Panc1 (cell line): ENCODE measurements at regions not wholly inside any gene's neighbourhood (a gene's known extent, or its start where the extent isn't known, plus 50 kb on each side); places are given as distances from the start of the nearest gene placed in this dataset.

Experiments used
- ATAC-seq: fragments of 200-7000 bp; cut with Tn5 transposase; 2 replicates; pipeline ENCODE4 v1.9.1; 2020; ENCODE audit warnings: mild to moderate bottlenecking, moderate library complexity
- BruUV-seq: library from RNA; stranded (reverse); fragments of 400-500 nt; replicated peaks from 2 replicates; lab custom pipeline; 2021; lab: Mats Ljungman, UMichigan
- CTCF ChIA-PET: fragments of 300-600 bp; sonication (Branson Sonifier 250); formaldehyde crosslinking; loops from one replicate; lab custom pipeline; 2022; ENCODE audit warnings: antibody characterized with exemption; lab: Charles Lee
- POLR2A ChIA-PET: fragments of 300-600 bp; sonication (Branson Sonifier 250); formaldehyde crosslinking; loops from one replicate; lab custom pipeline; 2022; ENCODE audit warnings: antibody characterized with exemption; lab: Charles Lee
- DNase-seq: peaks from one replicate; pipeline ENCODE4 v3.0.0-alpha.2; 2010; ENCODE audit warnings: low read depth, low spot score
- H3K27ac ChIP-seq: 2 replicates; pipeline ENCODE4 v1.5.1; 2011; ENCODE audit warnings: mild to moderate bottlenecking, low read length, inconsistent platforms
- H3K27me3 ChIP-seq: fragments of 200-500 bp; sonication (Bioruptor generic); 2 replicates; pipeline ENCODE4 v1.6.0; 2014; ENCODE audit warnings: low read length, inconsistent platforms; ENCODE audit not compliant: control insufficient read depth, insufficient read depth
- H3K36me3 ChIP-seq: fragments of 200-500 bp; sonication (Bioruptor generic); 2 replicates; pipeline ENCODE4 v1.5.1; 2014; ENCODE audit warnings: inconsistent platforms, mild to moderate bottlenecking, low read length, moderate library complexity; ENCODE audit not compliant: control insufficient read depth, insufficient read depth
- H3K4me1 ChIP-seq: 2 replicates; pipeline ENCODE4 v1.5.1; 2011; ENCODE audit warnings: inconsistent platforms, mild to moderate bottlenecking, low read length, moderate library complexity; ENCODE audit not compliant: control insufficient read depth, insufficient read depth
- H3K4me3 ChIP-seq, 2 experiments: 2 replicates each; pipeline ENCODE4 v1.5.1; 2011 to 2012; ENCODE audit warnings: low read depth in 2 of 2, low read length in 2 of 2, mild to moderate bottlenecking in 2 of 2, inconsistent platforms in 1 of 2, moderate library complexity in 1 of 2
- H3K9me3 ChIP-seq: fragments of 200-500 bp; sonication (Bioruptor generic); 2 replicates; pipeline ENCODE4 v1.5.1; 2014; ENCODE audit warnings: low read depth, mild to moderate bottlenecking, inconsistent platforms, low read length, moderate library complexity; ENCODE audit not compliant: control insufficient read depth, insufficient read depth
- POLR2AphosphoS5 ChIP-seq: IDR thresholded peaks from 2 replicates; pipeline ENCODE4 v1.6.1; 2012; ENCODE audit warnings: mild to moderate bottlenecking, low read depth, low read length, moderate library complexity
- SIN3A ChIP-seq: IDR thresholded peaks from 2 replicates; pipeline ENCODE4 v1.6.1; 2012; ENCODE audit warnings: low read depth, mild to moderate bottlenecking, low read length, moderate library complexity, borderline replicate concordance; ENCODE audit not compliant: insufficient read depth
- TCF7L2 ChIP-seq: IDR thresholded peaks from 2 replicates; pipeline ENCODE4 v1.6.1; 2011; ENCODE audit warnings: mild to moderate bottlenecking, low read depth, low read length, inconsistent platforms
- in situ Hi-C: cut with HindIII; loops from 2 replicates; pipeline ENCODE4 v1.10.0; 2016; ENCODE audit warnings: low sequenced_read_pairs, low pct_unique_long_range_greater_than_20kb
- intact Hi-C: fragments of 100-400 bp; cut with micrococcal nuclease; formaldehyde crosslinking; loops from one replicate; pipeline ENCODE4 v1.10.0; 2022; ENCODE audit not compliant: unreplicated experiment
- TF ChIP-seq, protein P1 (sequence below): fragments of 450-650 bp; IDR thresholded peaks from 2 replicates; pipeline ENCODE4 v1.5.1; 2017; ENCODE audit warnings: mild to moderate bottlenecking
- TF ChIP-seq, protein P2 (sequence below), 2 experiments: IDR thresholded peaks; 2 replicates each; pipeline ENCODE4 v1.6.1; 2011 to 2012; ENCODE audit warnings: low read depth in 2 of 2, control low read depth in 1 of 2, low read length in 1 of 2, mild to moderate bottlenecking in 1 of 2, moderate library complexity in 1 of 2; ENCODE audit not compliant: insufficient read depth in 1 of 2

DNA sequence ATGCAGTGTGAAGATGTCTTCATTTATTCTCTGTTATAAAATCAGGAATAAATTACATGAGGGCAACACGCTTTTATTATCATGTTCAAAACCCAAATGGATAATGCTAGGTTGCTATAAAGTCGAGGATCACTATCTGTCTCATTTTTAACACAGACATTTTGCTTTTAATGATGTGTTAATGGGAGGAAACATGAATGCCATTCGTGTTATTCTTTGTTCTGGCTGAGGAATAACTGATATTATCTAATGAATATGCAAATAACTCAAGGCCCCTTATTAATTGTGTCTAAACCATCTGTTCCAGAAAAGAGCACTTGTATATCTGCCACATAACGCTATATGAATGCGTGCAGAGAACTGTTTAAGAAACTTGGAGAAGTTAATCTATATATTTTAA, 576.1 kb downstream of the DCDC2C start:
- Histone ChIP-seq H3K9me3 (no peaks in the 10 kb centered on the region), H3K27me3 (no peaks in the 10 kb centered on the region), H3K27ac (no peak overlapping the region), H3K4me3 (no peak overlapping the region), H3K4me1 (no peaks in the 10 kb centered on the region), H3K36me3 (no peaks in the 10 kb centered on the region; the same call in 1 of the 2 replicates)
- TF ChIP-seq SIN3A (no peak), TCF7L2 (no peak), POLR2AphosphoS5 (no peak)
- TF ChIP-seq, protein P1, sequence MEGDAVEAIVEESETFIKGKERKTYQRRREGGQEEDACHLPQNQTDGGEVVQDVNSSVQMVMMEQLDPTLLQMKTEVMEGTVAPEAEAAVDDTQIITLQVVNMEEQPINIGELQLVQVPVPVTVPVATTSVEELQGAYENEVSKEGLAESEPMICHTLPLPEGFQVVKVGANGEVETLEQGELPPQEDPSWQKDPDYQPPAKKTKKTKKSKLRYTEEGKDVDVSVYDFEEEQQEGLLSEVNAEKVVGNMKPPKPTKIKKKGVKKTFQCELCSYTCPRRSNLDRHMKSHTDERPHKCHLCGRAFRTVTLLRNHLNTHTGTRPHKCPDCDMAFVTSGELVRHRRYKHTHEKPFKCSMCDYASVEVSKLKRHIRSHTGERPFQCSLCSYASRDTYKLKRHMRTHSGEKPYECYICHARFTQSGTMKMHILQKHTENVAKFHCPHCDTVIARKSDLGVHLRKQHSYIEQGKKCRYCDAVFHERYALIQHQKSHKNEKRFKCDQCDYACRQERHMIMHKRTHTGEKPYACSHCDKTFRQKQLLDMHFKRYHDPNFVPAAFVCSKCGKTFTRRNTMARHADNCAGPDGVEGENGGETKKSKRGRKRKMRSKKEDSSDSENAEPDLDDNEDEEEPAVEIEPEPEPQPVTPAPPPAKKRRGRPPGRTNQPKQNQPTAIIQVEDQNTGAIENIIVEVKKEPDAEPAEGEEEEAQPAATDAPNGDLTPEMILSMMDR = no peak
- TF ChIP-seq, protein P2, sequence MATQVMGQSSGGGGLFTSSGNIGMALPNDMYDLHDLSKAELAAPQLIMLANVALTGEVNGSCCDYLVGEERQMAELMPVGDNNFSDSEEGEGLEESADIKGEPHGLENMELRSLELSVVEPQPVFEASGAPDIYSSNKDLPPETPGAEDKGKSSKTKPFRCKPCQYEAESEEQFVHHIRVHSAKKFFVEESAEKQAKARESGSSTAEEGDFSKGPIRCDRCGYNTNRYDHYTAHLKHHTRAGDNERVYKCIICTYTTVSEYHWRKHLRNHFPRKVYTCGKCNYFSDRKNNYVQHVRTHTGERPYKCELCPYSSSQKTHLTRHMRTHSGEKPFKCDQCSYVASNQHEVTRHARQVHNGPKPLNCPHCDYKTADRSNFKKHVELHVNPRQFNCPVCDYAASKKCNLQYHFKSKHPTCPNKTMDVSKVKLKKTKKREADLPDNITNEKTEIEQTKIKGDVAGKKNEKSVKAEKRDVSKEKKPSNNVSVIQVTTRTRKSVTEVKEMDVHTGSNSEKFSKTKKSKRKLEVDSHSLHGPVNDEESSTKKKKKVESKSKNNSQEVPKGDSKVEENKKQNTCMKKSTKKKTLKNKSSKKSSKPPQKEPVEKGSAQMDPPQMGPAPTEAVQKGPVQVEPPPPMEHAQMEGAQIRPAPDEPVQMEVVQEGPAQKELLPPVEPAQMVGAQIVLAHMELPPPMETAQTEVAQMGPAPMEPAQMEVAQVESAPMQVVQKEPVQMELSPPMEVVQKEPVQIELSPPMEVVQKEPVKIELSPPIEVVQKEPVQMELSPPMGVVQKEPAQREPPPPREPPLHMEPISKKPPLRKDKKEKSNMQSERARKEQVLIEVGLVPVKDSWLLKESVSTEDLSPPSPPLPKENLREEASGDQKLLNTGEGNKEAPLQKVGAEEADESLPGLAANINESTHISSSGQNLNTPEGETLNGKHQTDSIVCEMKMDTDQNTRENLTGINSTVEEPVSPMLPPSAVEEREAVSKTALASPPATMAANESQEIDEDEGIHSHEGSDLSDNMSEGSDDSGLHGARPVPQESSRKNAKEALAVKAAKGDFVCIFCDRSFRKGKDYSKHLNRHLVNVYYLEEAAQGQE (IDR thresholded peaks at IDR 0.05; ENCODE audit: insufficient read depth in 1 of 2, low read depth in 2 of 2, low read length in 1 of 2) = no peak
- intact Hi-C loops = no loop called here
- CTCF ChIA-PET = no interaction called here
- BruUV-seq = no TSS peak
- ATAC-seq (no peak), DNase-seq (no peak)
- POLR2A ChIA-PET = no interaction called here
- in situ Hi-C loops = no loop called here

DNA sequence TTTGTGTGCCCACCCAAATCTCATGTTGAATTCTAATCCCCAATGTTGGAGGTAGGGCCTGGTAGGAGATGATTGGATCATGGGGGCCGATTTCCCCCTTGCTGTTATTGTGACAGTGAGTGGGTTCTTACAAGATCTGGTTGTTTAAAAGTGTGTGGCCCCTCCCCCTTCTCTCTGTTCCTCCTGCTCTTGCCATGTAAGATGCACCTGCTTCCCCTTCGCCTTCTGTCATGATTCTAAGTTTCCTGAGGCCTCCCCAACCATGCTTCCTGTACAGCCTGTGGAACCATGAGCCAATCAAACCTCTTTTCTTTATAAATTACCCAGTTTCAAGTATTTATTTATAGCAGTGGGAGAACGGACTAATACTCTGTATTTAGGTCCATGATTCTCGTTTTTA, 588.1 kb downstream of the DCDC2C start:
- Histone ChIP-seq H3K4me3 (no peak overlapping the region), H3K4me1 (no peaks in the 10 kb centered on the region), H3K27ac (no peak overlapping the region), H3K9me3 (no peaks in the 10 kb centered on the region), H3K27me3 (no peaks in the 10 kb centered on the region), H3K36me3 (no peaks in the 10 kb centered on the region)
- no peak for TF ChIP-seq TCF7L2
- TF ChIP-seq SIN3A = no peak
- TF ChIP-seq, protein P1 = no peak
- TF ChIP-seq POLR2AphosphoS5 = no peak
- TF ChIP-seq, protein P2 (IDR thresholded peaks at IDR 0.05; ENCODE audit: insufficient read depth in 1 of 2, low read depth in 2 of 2, low read length in 1 of 2) = no peak
- POLR2A ChIA-PET = no interaction called here
- intact Hi-C loops = no loop called here
- in situ Hi-C loops = no loop called here
- DNase-seq = no peak
- ATAC-seq = no peak
- CTCF ChIA-PET = no interaction called here
- BruUV-seq = no TSS peak
